Left ventricle myocardium inferior (tissue), 1 donor: ENCODE measurements at regions not wholly inside any gene's neighbourhood (a gene's known extent, or its start where the extent isn't known, plus 50 kb on each side); places are given as distances from the start of the nearest gene placed in this dataset.

Experiments
- DNase-seq: peaks from one replicate; pipeline ENCODE4 v3.0.0-alpha.2; 2020
- H3K27ac ChIP-seq: fragments of 200-600 bp; replicated peaks from 2 replicates; pipeline ENCODE4 v1.8.0; 2021
- H3K27me3 ChIP-seq: fragments of 200-600 bp; 2 replicates; pipeline ENCODE4 v1.8.0; 2021; ENCODE audit warnings: low read depth
- H3K36me3 ChIP-seq: fragments of 200-600 bp; 2 replicates; pipeline ENCODE4 v1.8.0; 2021
- H3K4me1 ChIP-seq: fragments of 200-600 bp; 2 replicates; pipeline ENCODE4 v1.8.0; 2021
- H3K4me3 ChIP-seq: fragments of 200-600 bp; 2 replicates; pipeline ENCODE4 v1.8.0; 2021; ENCODE audit warnings: mild to moderate bottlenecking, moderate library complexity
- H3K9me3 ChIP-seq: fragments of 200-600 bp; replicated peaks from 2 replicates; pipeline ENCODE4 v1.8.0; 2021
- intact Hi-C: fragments of 100-400 bp; cut with micrococcal nuclease; formaldehyde crosslinking; loops from one replicate; pipeline ENCODE4 v1.11.0; 2022
- TF ChIP-seq, protein P1 (sequence below): fragments of 200-600 bp; IDR thresholded peaks from 2 replicates; pipeline ENCODE4 v1.8.0; 2021; ENCODE audit warnings: antibody characterized with exemption, mild to moderate bottlenecking, borderline replicate concordance
- donor health status: DM: no; HTN: yes; CAD: no; lungs with severe emphysema.

DNA sequence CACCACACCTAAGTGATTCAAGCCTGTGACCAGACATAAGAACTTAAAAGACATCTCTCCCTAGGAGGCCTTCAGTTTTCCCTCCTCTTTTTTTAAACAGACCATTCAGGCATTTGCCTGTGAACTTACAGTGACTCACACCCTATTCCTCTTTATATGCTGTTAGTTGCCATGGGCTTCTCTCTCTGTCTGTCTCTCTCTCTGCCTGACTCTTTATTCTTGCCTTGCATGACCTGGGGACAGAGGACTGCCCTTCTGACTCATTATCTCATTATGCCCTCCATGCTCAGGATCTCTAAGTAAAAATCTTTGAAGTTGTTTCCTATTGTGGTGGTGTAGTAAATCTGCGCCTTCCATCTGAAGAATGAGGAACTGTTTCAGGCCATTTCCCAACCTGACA lies 442.2 kb upstream of the MAN1A1 start:
- no peaks in the 10 kb centered on the region for H3K27me3 ChIP-seq
- no peak overlapping the region for H3K4me3 ChIP-seq
- H3K4me1 ChIP-seq: no peaks in the 10 kb centered on the region
- intact Hi-C loops: no loop called here
- no peaks in the 10 kb centered on the region for H3K36me3 ChIP-seq
- DNase-seq: no peak
- peaks cover 8% of the 10 kb centered on the region for H3K9me3 ChIP-seq
- TF ChIP-seq, protein P1, sequence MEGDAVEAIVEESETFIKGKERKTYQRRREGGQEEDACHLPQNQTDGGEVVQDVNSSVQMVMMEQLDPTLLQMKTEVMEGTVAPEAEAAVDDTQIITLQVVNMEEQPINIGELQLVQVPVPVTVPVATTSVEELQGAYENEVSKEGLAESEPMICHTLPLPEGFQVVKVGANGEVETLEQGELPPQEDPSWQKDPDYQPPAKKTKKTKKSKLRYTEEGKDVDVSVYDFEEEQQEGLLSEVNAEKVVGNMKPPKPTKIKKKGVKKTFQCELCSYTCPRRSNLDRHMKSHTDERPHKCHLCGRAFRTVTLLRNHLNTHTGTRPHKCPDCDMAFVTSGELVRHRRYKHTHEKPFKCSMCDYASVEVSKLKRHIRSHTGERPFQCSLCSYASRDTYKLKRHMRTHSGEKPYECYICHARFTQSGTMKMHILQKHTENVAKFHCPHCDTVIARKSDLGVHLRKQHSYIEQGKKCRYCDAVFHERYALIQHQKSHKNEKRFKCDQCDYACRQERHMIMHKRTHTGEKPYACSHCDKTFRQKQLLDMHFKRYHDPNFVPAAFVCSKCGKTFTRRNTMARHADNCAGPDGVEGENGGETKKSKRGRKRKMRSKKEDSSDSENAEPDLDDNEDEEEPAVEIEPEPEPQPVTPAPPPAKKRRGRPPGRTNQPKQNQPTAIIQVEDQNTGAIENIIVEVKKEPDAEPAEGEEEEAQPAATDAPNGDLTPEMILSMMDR: no peak
- no peak overlapping the region for H3K27ac ChIP-seq

DNA sequence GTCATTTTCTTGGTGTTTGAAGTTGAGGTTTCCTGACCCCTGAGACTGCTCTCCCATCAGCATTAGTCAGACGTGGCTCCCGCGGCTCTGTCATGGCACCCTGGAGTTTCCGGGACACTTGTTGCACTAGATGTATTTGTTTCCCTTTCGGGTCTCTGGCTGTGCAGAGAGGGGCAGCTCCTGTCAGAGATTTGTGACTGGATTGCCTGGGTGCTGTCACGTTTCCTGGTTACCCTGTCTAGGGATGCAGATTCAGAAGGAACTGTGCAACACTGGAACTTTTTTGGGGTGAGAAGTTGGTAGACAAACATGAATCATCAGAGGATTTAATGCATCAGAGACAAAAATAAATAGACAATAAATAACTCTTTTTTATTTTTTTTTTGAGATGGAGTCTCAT lies 431.8 kb upstream of the MAN1A1 start:
- intact Hi-C loops: no loop called here
- H3K4me3 ChIP-seq: no peak overlapping the region
- DNase-seq: no peak
- peaks cover 8% of the 10 kb centered on the region for H3K9me3 ChIP-seq
- no peaks in the 10 kb centered on the region for H3K4me1 ChIP-seq
- no peaks in the 10 kb centered on the region for H3K27me3 ChIP-seq
- no peaks in the 10 kb centered on the region for H3K36me3 ChIP-seq
- TF ChIP-seq, protein P1: no peak
- no peak overlapping the region for H3K27ac ChIP-seq

DNA sequence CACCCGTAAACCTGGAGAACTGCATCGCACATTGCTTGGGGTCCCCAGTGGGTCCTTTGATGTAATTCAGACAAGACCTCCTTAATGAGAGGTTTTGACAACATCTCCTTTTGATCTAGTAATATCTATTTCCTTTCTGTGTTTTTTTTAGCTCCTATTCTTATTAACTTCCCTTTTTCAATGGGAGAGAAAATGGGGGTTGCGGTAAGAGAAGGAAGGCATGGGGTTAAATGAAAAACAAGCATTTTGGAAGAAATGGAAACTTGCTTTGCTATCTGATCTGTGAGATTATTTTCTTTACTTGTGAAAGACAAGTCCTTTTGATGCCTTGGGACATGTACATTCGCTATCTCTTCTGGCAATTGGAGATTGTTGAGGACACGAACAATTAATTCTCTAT lies 418.6 kb upstream of the MAN1A1 start:
- DNase-seq: no peak
- intact Hi-C loops: no loop called here

DNA sequence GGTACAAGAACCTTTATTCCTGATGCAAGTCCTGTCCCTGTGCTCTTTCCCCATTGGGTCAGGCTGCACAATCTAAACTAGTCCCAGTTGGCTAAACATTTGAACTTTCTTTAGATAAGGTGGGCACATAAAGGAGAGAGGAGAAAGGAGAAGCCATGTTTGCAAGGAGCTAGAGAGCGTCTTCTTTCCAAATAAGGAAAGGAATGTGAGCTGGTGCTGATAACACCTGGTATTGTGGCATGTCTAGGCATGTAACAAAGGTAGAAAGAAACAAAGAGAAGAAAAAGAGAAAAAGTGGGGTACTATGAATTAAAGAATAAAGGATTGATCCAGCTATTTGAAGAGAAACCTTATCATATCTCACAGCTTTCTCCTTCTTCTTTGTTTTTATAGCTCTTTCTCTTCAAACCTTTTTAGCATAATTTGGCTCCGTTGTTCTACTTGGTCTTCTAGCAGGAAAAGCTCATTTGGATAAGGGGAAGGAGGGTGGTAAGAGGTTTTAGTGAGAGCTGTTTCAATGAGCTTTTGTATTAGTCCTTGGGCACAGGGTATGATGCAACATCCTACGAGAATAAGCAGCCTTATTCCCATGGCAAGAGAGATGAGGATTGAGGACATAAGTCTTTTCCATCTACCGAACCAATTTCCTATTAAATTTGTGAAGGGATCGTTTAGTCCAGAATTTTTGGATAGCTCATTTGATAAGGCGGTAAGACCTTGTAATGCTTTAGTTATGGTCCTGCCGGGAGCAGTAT lies 415.5 kb upstream of the MAN1A1 start:
- intact Hi-C loops: no loop called here
- TF ChIP-seq, protein P1: no peak
- no peak overlapping the region for H3K4me3 ChIP-seq

More for the DNA sequence above, 418.6 kb upstream of the MAN1A1 start:
- no peaks in the 10 kb centered on the region for H3K36me3 ChIP-seq
- TF ChIP-seq, protein P1: no peak
- peaks cover 21% of the 10 kb centered on the region for H3K9me3 ChIP-seq
- no peaks in the 10 kb centered on the region for H3K4me1 ChIP-seq
- no peak overlapping the region for H3K4me3 ChIP-seq
- no peaks in the 10 kb centered on the region for H3K27me3 ChIP-seq
- H3K27ac ChIP-seq: no peak overlapping the region

DNA sequence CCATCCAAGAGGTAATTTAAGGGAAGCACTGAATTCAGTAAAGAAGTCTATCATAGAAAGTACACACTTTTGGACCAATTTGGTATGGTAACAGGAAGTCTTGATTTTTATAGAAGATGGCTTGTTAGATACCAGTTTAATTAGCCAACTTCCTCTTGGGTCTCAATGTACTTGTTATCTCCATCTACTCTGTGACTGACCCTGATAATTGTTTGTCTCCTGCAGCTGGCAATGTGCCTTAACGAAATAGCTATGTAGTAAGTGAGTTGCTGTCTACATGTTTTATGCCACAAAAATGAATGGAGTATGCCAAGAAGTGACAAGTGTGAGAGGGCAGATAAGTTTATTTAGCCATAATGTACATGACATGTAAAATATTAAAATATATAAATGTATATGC lies 410.5 kb upstream of the MAN1A1 start:
- no peak overlapping the region for H3K4me3 ChIP-seq
- DNase-seq: no peak
- H3K27me3 ChIP-seq: no peaks in the 10 kb centered on the region
- H3K36me3 ChIP-seq: no peaks in the 10 kb centered on the region
- H3K4me1 ChIP-seq: no peaks in the 10 kb centered on the region
- H3K9me3 ChIP-seq: no peaks in the 10 kb centered on the region
- TF ChIP-seq, protein P1: no peak
- H3K27ac ChIP-seq: no peak overlapping the region
- intact Hi-C loops: no loop called here

More for the DNA sequence above, 415.5 kb upstream of the MAN1A1 start:
- H3K4me1 ChIP-seq: no peaks in the 10 kb centered on the region
- no peak for DNase-seq
- H3K9me3 ChIP-seq: peaks cover 3% of the 10 kb centered on the region
- H3K27me3 ChIP-seq: no peaks in the 10 kb centered on the region
- H3K27ac ChIP-seq: no peak overlapping the region
- no peaks in the 10 kb centered on the region for H3K36me3 ChIP-seq
